Activated T-helper 1 cell treated with Interleukin-2 at 50 U/mL for 16 hours (primary cell): ENCODE measurements at regions not wholly inside any gene's neighbourhood (a gene's known extent, or its start where the extent isn't known, plus 50 kb on each side); places are given as distances from the start of the nearest gene placed in this dataset.
A peak's percentile ranks its signal among the peaks of the same experiment; 100 is the strongest.

ENCODE experiments used
- DNase-seq: peaks from one replicate; pipeline ENCODE4 v3.0.0-alpha.2; 2020; ENCODE audit warnings: low read depth

DNA sequence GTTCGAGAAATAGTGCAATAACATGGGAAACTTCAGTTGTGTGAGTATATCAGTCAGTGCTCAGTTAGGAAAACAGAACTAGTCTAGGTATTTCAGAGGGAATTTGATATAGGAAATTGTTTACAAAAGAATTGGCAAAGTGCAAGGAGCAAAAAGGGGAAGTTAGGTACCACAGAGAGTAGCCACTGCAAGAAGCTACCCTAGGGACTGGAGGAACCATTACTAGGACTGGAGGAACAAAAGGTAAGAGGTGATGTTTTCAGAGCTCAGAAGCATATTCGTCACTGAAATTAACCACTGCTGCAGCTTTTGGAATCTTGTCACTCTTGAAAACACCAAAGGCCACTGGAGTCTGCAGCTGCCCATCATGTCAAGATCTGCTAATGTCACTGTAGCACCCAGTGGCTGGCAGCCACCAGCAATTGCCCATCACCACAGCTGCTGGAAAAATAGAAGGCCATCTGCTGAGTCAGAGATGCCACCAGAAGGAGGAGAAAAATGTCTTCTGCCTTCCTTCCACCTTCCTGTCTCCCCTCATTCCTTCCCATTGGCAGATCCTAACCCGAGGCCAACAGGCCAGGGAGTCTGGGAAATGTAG lies 160.6 kb upstream of the RPS6KA3 start:
- no peak for DNase-seq

DNA sequence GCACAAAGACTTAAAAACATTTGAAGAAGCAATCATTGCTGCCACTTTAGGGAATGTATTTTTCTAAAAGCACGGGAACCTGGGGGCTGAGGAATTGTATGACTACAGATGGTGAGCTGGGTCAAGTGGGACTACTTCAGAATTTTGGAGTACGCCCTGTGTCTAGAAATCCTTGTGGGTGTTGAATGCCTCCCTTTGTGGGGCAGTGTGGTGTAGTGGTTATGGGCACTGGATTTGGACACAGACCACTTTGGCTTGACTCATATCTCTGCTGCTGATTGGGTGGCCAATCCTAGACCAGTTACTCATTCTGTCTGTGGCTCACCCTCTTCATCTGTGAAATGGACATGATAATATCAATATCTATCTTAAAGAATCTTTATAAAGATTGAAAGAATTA lies 155.0 kb upstream of the RPS6KA3 start:
- DNase-seq: no peak

GRCh38 chrX:20421275-20421674 lies 154.6 kb upstream of the RPS6KA3 start:
- DNase-seq: no peak

GRCh38 chrX:20420058-20420457 lies 153.3 kb upstream of the RPS6KA3 start:
- no peak for DNase-seq

DNA sequence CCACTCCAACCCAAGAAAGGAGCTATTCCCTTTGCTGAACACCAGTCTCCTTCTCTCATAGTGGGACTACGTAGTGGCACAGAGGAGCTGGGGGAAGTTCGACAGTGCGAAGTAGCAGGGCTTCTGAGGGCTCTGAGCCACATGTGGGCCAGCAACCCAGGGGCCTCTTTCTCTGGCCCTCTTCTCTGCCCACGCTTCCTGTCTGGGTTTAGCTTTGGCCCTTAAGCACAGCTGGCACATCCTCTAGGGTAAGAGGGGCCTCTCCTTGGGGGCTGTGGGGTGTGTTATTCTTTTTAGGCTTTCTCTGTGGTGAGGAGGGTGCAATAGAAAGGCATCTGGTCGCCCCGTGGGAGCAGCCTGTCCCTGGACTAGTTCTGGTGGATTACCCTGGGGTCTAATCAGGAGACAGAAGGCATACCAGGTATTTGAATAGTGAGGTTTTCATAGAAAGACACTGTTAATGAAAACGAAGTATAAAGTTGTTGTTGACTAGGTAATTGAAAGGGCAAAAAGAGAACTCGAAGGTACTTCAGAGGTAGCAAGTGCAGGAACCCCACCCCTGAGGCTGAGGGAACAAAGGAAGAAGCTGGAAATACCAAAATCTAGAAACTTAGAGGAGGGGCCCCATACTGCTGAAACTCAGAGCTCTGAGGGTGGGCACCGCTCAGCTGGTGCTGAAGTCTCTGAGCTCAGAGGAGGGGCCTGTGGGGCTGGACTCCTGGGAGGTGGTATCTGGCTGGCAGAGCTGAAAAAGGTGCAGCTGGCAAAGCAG lies 151.9 kb upstream of the RPS6KA3 start:
- no peak for DNase-seq

GRCh38 chrX:20414762-20415445 lies 148.2 kb upstream of the RPS6KA3 start:
- no peak for DNase-seq

DNA sequence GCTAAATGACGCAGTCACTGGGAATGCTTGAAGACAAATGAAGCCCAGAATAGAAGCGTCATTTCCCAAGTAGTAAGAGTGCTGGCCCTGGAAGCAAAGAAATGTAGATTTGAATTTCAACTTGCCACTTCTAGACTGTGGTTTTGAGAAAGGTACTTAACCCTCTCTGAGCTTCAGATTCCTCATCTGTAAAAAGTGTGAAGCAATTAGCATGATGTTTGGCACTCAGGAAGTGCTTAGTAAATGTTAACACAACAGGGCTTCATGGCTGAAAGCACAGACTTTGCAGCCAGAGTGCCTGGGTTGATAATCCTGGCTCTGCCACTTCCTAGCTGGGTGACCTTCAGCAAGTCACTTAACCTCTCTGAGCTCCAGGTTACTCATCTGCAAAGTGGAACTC lies 147.4 kb upstream of the RPS6KA3 start:
- no peak for DNase-seq

DNA sequence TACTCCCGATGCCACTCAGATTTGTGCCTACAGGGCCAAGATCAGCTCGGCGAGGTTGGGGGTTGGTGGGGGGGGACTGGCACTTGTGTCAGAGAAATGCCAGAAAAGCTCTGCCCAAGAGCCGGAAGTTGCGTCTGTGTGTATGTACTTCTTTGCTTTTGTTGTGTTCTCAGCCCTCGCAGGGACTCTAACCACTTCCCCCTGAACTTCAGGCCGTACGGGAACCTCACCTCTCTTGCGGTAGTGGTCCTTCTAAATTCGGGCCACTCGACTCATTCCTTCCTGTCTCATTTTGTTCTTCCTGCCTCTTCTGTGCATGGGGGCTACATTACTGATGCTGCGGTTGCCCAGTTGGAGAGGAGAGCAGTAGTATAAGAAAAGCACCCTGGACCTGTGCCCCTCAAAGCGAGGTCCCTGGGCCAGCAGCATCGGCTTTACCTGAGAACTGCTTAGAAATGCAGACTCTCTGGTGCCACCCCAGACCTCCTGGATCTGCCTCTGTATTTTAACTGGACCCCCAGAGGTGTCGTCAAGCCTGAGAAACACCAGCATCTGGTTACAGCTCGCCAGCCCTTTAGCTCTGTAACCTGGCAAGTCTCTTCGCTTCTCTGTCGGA lies 146.3 kb upstream of the RPS6KA3 start:
- peak; percentile 20 for DNase-seq

DNA sequence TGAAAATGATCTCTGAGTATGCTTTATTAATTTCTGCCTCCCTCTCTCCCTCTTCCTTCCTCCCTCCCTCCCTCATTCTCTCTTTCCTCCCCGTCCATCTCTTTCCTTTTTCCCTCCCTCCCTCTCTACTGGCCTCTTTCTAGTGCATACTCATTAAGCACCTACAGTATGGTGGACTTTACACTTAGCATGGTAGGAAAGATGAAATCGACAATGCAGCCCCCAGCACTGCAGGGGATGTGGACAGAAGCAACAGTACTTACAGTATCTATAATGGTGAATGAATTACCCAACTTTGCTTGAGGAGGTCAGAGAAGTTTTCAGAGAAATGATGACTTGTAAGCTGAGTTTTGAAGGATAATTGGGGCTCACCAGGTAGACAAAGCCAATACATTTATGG lies 143.8 kb upstream of the RPS6KA3 start:
- no peak for DNase-seq

- no peak for DNase-seq
These were observed 143.3 kb upstream of the RPS6KA3 start for GRCh38 chrX:20409991-20410390.

DNA sequence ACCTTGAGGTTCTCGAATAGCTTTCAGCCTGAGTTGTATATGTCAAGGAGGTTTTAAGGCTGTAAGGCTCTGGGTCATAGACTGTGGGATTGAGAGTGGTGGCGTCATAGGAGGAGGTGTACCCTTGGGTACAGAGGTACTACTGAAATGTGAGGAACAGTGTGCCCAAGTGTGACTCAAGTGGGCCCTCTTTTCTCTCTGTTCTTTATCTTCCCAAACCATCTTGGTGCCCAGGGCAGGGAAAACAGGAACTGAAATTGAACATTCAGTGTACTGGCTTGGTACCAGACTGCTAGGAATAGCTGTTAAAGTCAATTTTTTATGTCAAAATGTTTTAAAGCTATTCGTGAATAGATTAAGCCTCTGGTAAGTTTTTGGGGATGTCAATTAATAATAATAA lies 136.2 kb upstream of the RPS6KA3 start:
- DNase-seq: no peak

DNA sequence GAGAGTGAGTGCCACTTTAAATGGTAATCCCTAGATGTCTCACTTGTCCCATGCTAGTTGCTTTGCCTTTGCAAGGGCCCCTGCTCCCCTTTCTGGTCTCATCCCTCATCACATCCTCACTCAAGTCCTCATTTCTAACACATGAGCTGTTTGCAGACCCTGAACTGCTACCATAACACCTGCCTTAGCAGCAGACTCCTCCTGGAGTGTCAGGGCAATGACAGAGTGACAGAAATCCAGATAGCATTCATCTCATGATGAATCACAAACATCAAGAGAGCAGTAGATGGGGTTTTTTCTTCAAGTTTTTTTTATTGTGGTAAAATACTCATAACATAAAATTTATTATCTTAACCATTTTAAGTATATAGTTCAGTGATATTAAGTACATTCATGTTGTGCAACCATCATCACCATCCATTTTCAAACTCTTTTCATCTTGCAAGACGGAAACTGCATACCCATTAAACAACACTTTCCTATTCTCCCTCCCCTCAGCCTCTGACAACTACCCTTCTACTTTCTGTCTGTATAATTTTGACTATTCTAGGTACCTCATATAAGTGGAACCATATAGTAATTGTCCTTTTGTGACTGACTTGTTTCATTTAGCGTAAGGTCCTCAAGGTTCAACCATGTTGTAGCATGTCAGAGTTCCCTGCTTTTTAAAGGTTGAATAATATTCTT lies 133.2 kb upstream of the RPS6KA3 start:
- no peak for DNase-seq

GRCh38 chrX:20397587-20397986 lies 130.9 kb upstream of the RPS6KA3 start:
- no peak for DNase-seq

GRCh38 chrX:20394451-20394850 lies 127.7 kb upstream of the RPS6KA3 start:
- DNase-seq: no peak

DNA sequence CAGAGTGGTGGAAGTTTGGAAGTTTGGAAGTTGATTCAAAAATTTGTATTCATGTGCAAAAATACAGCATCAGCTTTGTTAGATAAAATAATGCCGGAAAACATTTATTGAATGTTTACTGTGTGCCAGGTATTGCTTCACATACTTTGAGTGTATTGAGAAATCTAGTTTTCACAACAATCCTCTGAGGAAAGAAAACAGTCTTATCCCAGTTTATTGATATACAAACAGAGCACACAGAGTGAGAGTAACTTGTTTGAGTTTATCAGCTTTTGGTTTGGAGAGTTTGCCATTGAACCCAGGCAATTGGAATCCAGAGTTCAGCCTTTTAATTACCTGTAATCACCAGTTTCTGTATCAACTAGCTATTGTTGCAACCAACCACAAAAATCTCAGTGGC lies 127.2 kb upstream of the RPS6KA3 start:
- no peak for DNase-seq

DNA sequence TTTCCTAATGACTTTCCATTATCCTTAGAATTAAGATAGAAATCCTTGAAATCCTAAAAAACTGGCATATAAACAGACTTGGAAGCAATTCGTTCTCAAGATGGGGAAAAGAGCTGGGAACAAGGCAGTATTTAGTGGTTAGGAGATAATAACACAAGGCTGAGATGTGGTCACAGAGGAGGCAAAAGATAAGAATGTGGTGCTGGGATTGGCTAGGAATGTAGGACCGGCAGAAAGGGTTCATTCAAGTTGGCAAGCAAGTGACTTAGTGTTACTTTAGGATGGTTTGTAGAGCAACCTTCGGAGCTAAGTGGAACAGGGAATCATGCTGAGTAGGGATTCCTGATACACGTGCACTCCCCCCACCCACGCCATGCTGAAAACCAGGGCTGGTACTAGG lies 121.9 kb upstream of the RPS6KA3 start:
- no peak for DNase-seq

- DNase-seq: no peak
These were observed 116.8 kb upstream of the RPS6KA3 start for GRCh38 chrX:20383477-20383876.

GRCh38 chrX:20382518-20383297 lies 116.0 kb upstream of the RPS6KA3 start:
- DNase-seq: no peak

GRCh38 chrX:20382082-20382481 lies 115.4 kb upstream of the RPS6KA3 start:
- DNase-seq: no peak

GRCh38 chrX:20378233-20378920 lies 111.7 kb upstream of the RPS6KA3 start:
- DNase-seq: no peak

GRCh38 chrX:20374900-20375438 lies 108.3 kb upstream of the RPS6KA3 start:
- no peak for DNase-seq
